Glomerular endothelial cell (primary cell): ENCODE measurements at regions not wholly inside any gene's neighbourhood (a gene's known extent, or its start where the extent isn't known, plus 50 kb on each side); places are given as distances from the start of the nearest gene placed in this dataset.
"Not testable (repeated sequence)": the region's sequence is repeated elsewhere in the genome, so short reads cannot be mapped to it uniquely, and the experiment has no call there.

Source experiments
- DNase-seq: peaks from one replicate; pipeline ENCODE4 v3.0.0-alpha.2; 2011; ENCODE audit warnings: low read depth, low spot score; ENCODE audit errors: extremely low read depth

DNA sequence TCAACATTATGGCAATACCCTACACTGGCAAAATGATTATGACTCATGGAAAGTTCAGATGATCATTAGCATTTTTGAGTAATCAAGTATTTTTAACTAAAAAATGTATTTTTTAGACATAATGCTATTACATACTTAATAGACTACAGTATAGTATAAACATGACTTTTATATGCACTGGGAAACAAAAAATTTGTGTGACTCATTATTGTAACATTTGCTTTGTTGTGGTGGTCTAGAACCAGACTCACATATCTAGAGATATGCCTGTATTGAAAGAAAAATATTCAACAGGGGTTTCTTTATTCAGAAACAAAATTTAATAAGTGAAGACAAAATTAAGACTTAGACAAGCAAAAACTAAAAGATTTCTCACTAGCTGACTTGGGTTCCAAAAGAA is 385.3 kb upstream of the RIOK2 start:
- DNase-seq: no peak

DNA sequence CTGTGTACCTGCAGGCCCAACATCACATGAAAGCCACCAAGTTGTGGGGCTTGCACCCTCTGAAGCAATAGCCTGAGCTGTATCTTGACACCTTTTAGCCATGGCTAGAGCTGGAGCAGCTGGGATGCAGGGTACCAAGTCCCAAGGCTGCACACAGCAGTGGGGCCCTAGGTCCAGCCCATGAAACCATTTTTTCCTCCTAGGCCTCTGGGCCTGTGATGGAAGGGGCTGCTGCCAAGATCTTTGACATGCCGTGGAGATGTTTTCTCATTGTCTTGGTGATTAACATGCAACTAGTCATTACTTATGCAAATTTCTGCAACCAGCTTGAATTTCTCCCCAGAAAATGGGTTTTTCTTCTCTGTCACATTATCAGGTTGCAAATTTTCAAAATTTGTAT is 387.2 kb upstream of the RIOK2 start:
- no peak for DNase-seq

DNA sequence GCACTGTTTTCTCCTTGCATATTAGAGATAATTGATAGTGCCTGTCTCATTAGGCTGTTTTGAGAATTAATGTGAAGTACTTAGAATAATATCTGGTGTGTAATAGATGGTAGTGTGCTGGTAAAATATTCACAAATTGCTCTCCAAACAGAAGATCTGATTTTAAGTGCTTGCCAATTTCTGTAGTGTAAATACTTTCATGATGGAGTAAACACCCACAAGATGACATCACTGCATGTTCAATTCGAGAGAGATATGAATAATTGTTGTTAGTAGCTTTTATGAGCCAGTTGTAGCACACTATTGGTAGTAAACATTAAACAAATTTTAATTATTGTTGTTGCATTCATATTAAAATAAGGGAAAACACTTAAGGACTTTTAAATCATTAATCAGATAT is 392.3 kb upstream of the RIOK2 start:
- DNase-seq: no peak

DNA sequence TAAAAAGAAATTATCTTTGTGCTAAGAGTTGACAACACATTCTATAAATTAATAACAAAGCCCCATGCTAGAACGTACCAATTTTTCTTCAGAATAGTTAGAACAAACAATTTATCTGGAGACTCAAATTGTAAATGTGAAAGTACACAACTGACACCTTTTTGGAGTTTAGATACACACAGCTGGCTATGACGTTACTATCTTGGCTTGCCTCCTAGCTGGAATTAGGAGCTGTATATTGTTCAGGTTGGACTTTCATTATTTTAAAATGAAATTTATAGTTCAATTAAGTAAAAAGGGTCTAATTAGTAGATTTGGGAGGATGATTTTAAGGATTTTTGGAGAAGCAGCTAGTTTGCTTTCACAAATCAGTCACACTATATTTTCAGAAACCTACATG is 393.9 kb upstream of the RIOK2 start:
- no peak for DNase-seq

DNA sequence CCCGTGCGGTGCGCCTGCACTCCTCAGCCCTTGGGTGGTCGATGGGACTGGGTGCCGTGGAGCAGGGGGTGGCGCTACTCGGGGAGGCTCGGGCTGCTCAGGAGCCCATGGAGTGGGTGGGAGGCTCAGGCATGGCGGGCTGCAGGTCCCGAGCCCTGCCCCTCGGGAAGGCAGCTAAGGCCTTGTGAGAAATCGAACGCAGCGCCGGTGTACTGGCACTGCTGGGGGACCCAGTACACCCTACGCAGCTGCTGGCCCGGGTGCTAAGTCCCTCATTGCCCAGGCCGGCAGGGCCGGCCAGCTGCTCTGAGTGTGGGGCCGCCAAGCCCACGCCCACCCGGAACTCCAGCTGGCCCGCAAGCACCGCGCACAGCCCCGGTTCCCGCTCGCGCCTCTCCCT is 396.9 kb upstream of the RIOK2 start:
- not testable (repeated sequence) for DNase-seq

DNA sequence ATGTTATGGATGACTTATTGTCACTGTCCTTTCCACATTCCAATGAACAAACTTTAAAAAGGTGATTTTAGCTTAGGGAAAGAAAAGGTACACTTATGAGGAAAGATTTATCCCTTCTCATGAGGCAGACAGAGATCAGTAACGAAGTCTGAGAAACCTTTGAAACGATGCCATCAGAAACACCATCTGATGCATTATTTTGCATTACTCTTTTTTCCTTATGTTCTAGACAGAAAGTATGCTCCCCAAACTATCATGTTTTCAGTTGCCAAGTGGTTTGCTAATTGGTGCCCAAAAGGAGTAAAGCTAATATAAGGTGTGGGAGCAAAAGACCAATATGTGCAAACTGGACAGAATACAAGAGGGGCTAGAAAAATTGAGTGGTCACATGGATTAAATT is 397.7 kb upstream of the RIOK2 start:
- no peak for DNase-seq

DNA sequence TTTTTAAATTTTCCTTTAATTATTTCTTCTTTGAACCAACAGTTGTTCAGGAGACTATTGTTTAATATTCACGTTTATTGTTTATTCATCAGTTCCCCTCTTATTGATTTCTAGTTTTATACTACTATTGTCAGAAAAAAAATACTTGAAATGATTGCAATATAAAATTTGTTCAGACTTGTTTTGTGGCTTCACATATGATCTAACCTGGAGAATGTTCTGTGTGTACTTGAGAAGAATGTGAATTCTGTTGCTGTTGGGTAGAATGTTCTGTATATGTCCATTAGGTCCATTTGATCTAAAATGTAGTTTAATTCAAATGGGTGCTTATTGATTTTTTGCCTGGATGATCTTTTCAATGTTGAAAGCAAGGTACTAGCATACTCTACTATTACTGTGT is 408.7 kb upstream of the RIOK2 start:
- no peak for DNase-seq

DNA sequence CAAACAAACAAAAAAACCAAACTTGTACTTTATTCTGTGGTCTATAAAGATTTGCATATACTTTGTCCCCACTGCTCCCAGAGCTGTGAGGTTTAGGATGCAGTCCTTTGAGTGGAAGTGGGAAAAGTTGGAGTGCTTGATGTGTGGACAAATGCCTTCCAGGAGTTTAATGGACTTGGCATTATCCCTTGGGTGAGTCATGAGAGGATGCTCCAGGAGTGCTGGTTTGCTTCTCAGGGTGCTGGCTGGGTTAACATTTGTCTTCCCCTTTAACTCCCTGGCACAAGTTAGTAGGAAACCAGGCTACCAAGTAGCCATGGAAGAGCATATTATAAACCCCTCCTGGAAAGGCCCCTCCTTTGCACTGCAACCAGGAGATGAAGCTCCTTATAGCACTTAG is 417.4 kb upstream of the RIOK2 start:
- no peak for DNase-seq

DNA sequence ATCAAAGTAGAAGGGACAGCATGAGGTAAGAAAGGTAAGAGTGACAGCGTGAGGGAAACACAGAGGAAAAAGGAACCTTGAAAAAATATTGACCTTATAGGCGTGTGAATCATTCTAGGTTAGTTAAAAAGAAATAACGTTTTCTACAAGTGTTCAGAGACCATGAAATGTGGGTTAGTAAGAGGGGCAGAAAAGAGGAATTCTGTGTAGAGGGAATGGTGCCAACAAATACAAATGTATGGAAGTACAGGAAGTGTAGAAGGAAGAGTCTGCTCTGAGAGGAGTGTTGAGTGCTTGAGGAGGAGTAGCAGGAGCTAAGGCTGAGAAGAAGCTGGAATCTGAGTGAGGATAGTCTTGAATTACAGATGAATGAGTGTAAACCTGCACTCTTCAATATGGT is 418.6 kb upstream of the RIOK2 start:
- no peak for DNase-seq

DNA sequence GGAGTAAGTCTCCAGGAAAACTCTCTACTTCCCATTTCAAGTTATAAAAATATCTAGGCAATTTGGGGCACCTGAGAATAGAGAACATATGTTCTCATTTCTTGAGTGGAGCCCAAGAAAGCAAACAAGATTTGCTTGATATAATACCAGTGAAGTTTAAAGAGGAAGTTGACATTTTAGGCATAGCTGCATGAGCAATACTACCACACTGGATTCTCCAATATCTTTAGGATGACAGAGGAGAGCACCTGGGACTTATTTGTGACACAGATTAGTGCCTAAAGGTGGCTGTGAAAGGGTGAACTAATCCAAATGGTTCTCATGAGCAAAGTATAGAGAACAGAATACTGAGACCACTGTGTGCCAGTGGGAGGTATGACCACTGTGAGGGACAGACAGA is 423.5 kb upstream of the RIOK2 start:
- no peak for DNase-seq

DNA sequence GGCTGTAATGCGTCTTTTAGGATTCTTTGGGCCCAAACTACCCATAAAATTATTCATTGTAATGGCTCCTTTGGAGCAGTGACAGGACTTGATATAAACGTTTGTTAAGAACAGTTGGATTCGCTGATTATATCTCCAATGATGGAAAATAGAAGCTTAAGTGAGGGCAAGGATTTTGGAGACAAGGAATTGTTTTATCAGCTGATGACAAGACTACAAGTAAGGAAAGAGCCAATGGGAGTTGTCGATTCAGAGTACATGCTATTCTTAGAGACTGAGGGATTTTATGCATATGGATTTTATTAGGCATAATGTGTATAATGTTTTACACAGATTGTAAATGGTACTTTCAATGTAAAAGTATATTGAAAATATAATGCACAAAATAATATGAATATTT is 425.5 kb upstream of the RIOK2 start:
- no peak for DNase-seq

DNA sequence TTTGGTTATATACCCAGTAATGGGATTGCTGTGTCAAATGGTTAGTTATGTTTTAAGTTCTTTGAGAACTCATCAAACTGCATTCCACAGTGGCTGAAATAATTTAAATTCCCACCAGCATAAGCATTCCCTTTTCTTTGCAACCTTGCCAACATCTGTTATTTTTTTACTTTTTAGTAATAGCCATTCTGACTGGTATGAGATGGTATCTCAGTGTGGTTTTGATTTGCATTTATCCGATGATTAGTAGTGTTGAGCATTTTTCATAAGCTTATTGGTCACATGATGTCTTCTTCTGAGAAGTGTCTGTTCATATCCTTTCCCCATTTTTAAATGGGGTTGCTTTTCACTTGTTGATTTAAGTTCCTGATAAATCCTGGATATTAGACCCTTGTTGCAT is 435.7 kb upstream of the RIOK2 start:
- no peak for DNase-seq

DNA sequence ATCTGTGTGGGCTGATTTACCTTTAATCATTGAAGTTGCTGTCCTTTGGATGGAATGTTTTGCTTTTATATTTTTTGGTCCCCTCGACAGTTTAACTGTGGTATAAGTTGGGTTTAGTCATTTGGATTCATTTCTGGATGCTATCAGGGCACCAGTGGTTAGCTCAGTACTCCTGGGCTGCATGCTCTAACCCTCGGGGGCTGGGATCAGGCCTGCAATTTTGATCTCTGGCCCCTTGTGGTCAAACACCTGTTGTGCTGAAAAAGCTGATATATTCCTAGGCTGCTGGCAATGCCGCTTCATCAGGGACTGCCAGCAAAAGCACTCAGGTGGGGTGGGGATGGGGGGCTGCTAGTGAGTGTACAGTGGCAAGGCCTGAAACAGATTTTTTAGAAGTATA is 440.4 kb upstream of the RIOK2 start:
- no peak for DNase-seq

DNA sequence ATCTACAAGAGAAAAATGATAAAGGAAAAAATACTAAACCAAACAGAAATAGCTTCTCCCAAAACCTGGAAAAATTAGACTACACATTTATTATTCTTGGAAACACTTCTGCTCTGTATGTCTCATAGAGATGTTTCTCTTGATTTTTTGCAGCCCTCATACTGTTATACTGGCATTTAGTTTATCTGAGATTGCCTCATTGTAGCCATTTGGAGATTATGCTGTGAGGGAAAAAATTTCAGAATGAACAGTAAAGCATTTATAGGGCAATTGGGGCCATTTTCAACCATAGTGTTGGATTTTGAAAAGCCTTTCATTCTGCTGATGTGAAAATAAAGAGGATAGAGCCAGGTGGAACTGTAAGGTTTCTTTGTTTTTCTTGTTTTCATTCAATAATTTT is 441.8 kb upstream of the RIOK2 start:
- DNase-seq: no peak

DNA sequence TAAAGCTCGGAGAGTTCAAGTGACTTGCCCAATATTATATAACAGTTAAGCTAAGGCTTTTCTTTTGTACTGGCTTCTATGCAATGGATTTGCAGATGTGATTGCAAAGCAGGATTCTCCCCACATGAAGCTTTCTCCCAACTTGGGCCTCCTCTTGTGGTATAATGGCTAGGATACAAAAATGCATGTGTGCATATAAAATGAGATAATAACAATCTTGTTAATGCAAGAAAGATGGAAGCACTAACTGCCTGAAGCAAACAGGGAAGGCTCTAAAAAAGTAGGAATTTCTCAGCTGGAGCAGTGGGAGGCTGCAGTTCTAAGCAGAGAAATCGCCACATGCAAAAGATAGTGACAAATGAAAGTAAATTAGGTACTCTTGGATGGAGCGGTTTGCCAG is 444.2 kb upstream of the RIOK2 start:
- no peak for DNase-seq

DNA sequence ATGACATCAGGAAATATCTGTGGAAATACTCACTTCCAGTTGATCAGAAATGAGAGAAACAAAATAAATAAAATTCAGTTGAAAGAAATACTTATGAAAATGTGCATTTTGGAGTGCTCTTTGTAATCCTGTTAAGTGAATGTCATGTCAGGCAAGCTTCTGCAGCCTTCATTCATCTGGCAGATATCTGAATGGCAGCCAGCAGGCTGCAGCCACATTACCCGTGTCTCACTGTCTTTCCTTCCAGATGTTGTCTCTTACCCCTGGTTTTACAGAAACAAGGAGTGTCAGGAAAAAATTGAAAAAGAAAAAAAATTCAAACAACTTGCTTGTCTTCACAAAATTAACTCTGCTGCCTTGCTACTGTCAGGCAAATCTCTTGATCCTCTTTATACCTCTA is 445.0 kb upstream of the RIOK2 start:
- no peak for DNase-seq

DNA sequence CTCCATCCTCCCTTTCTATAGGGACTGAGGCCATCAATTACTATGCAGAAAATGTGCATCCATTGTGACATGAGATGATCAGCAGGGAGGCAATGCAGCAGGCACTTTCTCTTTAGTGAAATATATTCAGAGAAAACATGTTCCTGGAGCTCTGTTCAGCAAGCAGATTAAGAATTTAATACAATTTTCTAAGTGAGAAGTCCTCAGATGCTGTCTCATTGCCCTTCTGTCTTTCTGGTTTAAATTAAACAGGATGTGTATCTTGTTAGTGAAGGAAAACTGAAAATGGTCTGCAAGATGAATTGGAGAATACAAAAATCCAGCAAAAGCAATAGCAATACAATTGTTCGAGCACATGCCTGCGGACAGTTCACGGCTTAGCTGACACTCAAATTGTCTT is 445.8 kb upstream of the RIOK2 start:
- no peak for DNase-seq

DNA sequence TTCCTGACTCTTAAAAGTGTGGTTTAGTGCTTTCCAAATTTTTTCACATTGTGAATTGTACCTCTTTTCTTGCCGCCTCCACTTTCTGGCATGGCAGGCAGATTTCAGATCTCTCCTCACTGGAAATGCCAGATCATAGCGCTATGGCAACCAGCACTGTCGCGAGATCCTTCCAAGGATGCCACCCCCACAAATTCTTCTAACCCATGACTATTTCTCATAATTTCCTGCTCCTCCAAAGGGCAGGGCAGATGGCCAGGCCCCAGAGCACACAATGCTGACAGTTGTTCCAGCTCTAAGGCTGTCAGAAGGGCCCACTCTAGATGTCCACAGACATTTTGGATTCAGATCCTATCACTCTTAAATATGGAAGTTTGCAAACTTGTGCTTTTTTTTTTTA is 446.2 kb upstream of the RIOK2 start:
- no peak for DNase-seq

DNA sequence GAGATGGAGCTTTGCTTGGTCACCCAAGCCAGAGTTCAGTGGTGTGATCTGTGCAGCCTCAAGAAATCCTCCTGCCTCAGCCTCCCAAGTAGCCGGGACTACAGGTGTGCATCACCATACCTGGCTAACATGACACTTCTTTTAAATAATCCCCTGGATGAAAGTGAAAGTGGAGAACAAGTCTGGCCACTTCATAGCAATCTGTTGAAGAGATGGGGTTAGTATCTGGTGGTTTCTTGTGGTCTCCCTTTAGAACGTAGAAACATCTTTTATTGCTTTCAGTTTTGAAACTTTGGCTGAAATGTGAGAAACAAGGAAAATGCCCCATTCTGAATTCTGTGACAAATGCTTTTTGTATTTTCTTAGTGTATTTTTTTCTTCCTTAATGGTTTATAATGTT is 452.5 kb upstream of the RIOK2 start:
- no peak for DNase-seq

DNA sequence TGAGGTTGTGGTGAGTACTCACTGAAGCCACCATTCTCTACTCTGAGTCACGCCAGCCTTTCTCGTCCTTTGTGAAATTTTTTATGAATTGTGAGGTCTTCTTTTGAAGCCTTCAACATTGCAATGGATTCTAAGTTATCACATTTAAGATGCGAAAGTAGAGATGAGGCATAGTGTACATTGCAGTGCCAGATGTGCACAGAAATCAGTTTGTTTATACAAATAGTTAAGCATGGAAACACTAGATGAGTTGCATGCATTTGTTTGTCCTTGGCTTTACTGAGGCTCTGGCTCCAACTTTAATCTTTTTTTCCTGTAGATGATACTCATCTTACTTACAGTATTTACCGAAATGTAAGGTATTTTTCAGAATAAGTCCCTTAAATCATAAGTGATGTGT is 453.7 kb upstream of the RIOK2 start:
- no peak for DNase-seq

DNA sequence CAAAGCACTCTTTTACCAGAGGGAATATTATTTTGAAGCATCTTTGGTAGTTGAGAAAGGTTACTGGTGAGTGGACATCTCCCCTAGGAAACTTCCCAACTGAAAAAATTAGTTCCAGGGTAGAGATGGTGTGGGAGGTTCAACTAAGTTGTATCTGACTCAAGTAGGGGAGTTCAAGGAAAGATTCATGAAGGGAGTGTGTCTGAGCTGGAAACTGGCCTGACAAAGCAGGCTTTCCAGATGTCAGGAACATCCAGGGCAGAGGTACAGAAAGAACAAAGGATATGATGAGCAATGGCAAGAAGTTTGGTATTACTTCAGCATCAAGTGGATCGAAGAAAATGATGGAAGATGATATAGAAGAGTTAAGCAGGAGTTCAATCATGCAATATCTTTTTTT is 458.0 kb upstream of the RIOK2 start:
- no peak for DNase-seq

DNA sequence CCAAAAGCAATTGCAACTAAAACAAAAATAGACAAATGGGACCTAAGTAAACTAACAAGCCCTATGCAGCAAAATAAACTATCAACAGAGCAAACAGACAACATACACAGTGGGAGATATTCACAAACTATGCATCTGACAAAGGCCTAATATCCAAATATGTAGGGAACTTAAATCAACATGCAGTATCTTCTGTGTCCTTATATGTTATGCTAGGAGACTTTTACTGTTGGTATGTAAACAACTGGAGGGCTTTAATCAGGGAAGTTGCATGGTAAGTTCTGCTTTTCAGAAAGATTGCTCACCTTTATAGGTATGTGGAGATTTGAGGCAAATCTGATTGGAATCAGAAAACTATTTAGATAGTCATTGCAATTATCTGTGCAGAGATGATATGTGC is 461.2 kb upstream of the RIOK2 start:
- DNase-seq: no peak

DNA sequence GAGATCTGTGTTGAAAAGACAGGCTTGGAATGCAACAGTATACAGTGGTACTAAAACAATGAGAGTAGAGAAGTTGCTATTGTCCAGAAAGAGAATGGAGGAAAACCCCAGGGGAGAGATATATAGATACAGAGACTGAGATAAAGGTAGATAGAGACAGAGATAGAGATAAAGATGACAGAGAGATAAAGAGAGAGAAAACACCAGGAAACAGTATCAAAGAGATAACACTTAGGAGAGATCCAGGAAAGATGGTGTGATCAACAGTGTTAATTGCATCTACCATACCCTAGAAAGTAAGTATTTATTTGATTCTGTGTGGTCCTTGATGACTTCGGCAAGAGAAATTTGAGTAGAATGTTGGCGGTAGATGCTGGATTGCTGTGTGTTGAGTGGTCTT is 461.8 kb upstream of the RIOK2 start:
- DNase-seq: no peak

DNA sequence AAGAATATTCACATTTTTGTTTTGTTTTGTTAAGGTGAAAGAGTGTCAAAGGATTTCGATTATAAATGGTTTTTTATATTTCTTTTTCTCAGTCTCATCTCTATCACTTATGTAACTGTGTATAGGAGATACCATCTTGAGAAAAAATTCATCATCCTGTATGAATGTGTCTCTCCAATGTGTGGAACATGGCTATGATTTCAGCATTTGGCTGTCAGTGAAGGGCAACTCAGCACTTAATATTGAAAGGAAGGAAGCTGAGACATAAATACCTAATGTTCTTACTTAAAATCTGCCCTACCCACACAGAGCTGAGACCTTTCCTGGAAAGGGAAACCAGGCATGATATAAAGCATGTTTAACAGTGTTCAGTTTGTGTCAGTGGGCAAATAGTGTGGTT is 474.2 kb upstream of the RIOK2 start:
- no peak for DNase-seq
